ENCODE measurements at regions not wholly inside any gene's neighbourhood (a gene's known extent, or its start where the extent isn't known, plus 50 kb on each side); places are given as distances from the start of the nearest gene placed in this dataset.

DNA sequence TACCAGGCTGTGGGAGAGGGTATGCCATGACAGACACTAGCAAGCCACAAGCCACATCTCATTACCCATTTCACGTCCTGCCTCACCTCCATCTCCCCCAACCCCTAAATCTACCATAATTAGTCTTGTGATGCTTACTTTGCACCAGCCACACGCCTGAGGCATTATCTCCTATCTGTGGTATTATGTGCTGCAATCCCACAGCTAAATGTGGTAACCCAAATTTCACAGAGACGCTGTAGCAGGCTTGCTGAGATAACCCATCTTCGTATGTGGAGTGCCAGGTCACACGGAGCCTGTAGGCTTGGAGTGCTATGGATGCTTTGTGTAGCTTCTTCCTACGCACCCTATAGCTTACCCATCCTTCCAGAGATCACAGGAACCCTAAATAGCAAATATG is 256.7 kb upstream of the KCNH8 start:
- WGBS, 2 donors: 88 to 89% methylated on average over 6 of the region's 6 CpGs

DNA sequence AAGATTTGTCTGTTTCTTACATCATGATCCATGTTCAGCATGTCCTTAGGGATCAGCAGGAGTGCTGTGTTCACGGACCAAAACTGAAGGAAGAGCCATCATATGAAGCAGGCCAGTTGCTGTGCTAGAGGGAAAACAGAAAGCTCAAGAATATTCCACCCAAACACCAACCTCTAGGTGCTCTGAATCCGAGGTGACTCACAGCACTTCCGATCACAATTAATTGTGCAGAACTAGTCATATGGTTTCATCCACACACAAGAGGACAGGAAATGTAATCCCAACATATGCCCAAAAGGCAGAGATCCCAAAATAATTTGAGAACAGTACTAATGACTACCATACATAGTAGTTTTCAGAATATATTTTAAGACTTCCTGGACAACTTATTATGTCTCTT is 257.9 kb upstream of the KCNH8 start:
- Histone ChIP-seq H3K27me3 (no peaks in the 10 kb centered on the region), H3K36me3 (no peaks in the 10 kb centered on the region), H3K4me3 (no peak overlapping the region), H3K27ac (no peak overlapping the region), H3K4me1 (no peaks in the 10 kb centered on the region), H3K9me3 (no peaks in the 10 kb centered on the region)
- TF ChIP-seq EP300 (IDR thresholded peaks at IDR 0.05) (no peak), POLR2A (IDR thresholded peaks at IDR 0.05) (no peak)
- TF ChIP-seq, protein P1, sequence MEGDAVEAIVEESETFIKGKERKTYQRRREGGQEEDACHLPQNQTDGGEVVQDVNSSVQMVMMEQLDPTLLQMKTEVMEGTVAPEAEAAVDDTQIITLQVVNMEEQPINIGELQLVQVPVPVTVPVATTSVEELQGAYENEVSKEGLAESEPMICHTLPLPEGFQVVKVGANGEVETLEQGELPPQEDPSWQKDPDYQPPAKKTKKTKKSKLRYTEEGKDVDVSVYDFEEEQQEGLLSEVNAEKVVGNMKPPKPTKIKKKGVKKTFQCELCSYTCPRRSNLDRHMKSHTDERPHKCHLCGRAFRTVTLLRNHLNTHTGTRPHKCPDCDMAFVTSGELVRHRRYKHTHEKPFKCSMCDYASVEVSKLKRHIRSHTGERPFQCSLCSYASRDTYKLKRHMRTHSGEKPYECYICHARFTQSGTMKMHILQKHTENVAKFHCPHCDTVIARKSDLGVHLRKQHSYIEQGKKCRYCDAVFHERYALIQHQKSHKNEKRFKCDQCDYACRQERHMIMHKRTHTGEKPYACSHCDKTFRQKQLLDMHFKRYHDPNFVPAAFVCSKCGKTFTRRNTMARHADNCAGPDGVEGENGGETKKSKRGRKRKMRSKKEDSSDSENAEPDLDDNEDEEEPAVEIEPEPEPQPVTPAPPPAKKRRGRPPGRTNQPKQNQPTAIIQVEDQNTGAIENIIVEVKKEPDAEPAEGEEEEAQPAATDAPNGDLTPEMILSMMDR (IDR thresholded peaks at IDR 0.05): no peak
- 82 to 90% methylated on average over 3 of the region's 3 CpGs for WGBS, 2 donors
- DNase-seq (ENCODE audit: low spot score in 2 of 2): no peak

More for the DNA sequence above, 256.7 kb upstream of the KCNH8 start:
- H3K4me1 ChIP-seq: no peaks in the 10 kb centered on the region
- DNase-seq (ENCODE audit: low spot score in 2 of 2): no peak
- no peak for TF ChIP-seq POLR2A (IDR thresholded peaks at IDR 0.05)
- TF ChIP-seq, protein P1 (IDR thresholded peaks at IDR 0.05): no peak
- TF ChIP-seq EP300 (IDR thresholded peaks at IDR 0.05): no peak
- no peak overlapping the region for H3K4me3 ChIP-seq
- no peaks in the 10 kb centered on the region for H3K27me3 ChIP-seq
- no peaks in the 10 kb centered on the region for H3K9me3 ChIP-seq
- H3K36me3 ChIP-seq: no peaks in the 10 kb centered on the region
- no peak overlapping the region for H3K27ac ChIP-seq

DNA sequence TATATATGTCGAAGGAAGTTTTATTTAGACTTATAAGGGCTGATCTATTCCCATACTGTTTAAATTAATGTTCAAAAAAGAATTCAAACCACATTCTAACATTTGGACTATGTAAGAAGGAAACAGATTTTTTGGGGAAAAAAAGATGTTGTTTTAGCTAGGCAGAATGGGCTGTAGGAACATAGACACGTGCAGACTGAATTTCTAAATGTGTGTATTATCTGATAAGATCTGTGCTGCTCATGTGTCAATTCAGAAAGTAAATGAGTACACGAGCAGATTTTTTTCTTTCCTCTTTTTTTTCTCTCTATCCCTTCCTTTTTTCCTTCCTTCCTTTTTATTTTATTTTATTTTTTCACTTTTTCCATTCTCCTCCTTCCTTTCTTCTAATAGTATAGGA is 259.5 kb upstream of the KCNH8 start:
- WGBS, 2 donors: 69 to 79% methylated on average over 3 of the region's 3 CpGs
- Histone ChIP-seq H3K27me3 (no peaks in the 10 kb centered on the region), H3K4me1 (no peaks in the 10 kb centered on the region), H3K36me3 (no peaks in the 10 kb centered on the region), H3K9me3 (no peaks in the 10 kb centered on the region), H3K27ac (no peak overlapping the region), H3K4me3 (no peak overlapping the region)
- no peak for DNase-seq (ENCODE audit: low spot score in 2 of 2)
- TF ChIP-seq, protein P1 (IDR thresholded peaks at IDR 0.05): no peak
- no peak for TF ChIP-seq POLR2A (IDR thresholded peaks at IDR 0.05)
- no peak for TF ChIP-seq EP300 (IDR thresholded peaks at IDR 0.05)

DNA sequence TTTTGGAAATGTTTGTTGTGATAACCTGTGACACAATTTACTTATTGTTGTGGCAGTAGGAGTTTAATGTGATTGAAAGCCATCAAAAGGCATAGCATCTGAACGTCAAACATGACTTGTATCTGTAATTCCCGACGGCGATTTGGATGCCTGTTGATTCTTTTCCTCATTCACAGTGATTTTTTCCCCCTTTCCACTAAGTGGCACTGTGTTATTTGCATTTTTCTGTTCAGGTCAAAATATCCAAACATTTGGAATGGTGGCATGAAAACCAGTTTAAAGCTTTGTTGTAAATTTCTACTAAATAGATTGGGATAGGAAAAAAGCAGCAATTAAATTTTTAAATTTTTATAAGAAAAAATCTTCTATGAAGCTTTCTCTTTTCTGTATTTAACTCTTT is 259.9 kb upstream of the KCNH8 start:
- Histone ChIP-seq H3K27ac (no peak overlapping the region), H3K36me3 (no peaks in the 10 kb centered on the region), H3K27me3 (no peaks in the 10 kb centered on the region), H3K9me3 (no peaks in the 10 kb centered on the region), H3K4me1 (no peaks in the 10 kb centered on the region), H3K4me3 (no peak overlapping the region)
- TF ChIP-seq POLR2A (IDR thresholded peaks at IDR 0.05) (no peak), EP300 (IDR thresholded peaks at IDR 0.05) (no peak)
- TF ChIP-seq, protein P1 (IDR thresholded peaks at IDR 0.05): no peak
- 41 to 46% methylated on average over 4 of the region's 4 CpGs for WGBS, 2 donors
- no peak for DNase-seq (ENCODE audit: low spot score in 2 of 2)

DNA sequence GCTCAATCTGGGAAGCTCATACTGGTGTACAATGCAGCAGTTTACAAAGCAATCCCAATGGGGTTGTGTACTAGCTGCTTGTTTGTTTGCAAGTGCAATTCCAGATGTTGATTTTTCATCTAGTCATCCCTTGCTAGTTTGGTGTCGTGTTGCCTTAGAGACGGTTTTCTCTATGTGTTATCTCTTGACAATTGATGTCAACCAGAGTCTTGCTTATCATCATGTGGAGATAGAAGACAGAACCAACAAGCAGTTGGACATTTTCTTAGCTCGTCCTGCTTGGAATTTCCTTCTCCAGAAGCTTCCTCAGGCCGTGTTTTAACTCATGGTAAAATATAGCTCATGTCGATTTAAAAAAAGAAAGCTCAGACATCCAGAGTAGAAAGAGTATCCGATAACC is 262.0 kb upstream of the KCNH8 start:
- no peak for TF ChIP-seq POLR2A (IDR thresholded peaks at IDR 0.05)
- TF ChIP-seq, protein P1 (IDR thresholded peaks at IDR 0.05): no peak
- no peak for TF ChIP-seq EP300 (IDR thresholded peaks at IDR 0.05)
- H3K27me3 ChIP-seq: no peaks in the 10 kb centered on the region
- 69 to 76% methylated on average over 6 of the region's 6 CpGs for WGBS, 2 donors
- no peaks in the 10 kb centered on the region for H3K4me1 ChIP-seq
- no peak for DNase-seq (ENCODE audit: low spot score in 2 of 2)
- H3K36me3 ChIP-seq: no peaks in the 10 kb centered on the region
- no peaks in the 10 kb centered on the region for H3K9me3 ChIP-seq
- no peak overlapping the region for H3K4me3 ChIP-seq
- no peak overlapping the region for H3K27ac ChIP-seq
